OCI-LY3 (cell line): ENCODE measurements at regions not wholly inside any gene's neighbourhood (a gene's known extent, or its start where the extent isn't known, plus 50 kb on each side); places are given as distances from the start of the nearest gene placed in this dataset.
"Not testable (repeated sequence)": the region's sequence is repeated elsewhere in the genome, so short reads cannot be mapped to it uniquely, and the experiment has no call there.

Experiments used
- EZH2phosphoT487 ChIP-seq: fragments of 200-600 bp; shearing (Covaris generic); IDR thresholded peaks from 2 replicates; pipeline ENCODE4 v1.6.1; 2018; ENCODE audit warnings: antibody characterized with exemption, mixed run types, low read depth
- TF ChIP-seq, protein P1 (sequence below): fragments of 200-600, 300-600 bp; sonication (generic); IDR thresholded peaks from 2 replicates; pipeline ENCODE4 v1.5.1; 2014; ENCODE audit warnings: antibody characterized with exemption, low read length, low read depth

- TF ChIP-seq, protein P1, sequence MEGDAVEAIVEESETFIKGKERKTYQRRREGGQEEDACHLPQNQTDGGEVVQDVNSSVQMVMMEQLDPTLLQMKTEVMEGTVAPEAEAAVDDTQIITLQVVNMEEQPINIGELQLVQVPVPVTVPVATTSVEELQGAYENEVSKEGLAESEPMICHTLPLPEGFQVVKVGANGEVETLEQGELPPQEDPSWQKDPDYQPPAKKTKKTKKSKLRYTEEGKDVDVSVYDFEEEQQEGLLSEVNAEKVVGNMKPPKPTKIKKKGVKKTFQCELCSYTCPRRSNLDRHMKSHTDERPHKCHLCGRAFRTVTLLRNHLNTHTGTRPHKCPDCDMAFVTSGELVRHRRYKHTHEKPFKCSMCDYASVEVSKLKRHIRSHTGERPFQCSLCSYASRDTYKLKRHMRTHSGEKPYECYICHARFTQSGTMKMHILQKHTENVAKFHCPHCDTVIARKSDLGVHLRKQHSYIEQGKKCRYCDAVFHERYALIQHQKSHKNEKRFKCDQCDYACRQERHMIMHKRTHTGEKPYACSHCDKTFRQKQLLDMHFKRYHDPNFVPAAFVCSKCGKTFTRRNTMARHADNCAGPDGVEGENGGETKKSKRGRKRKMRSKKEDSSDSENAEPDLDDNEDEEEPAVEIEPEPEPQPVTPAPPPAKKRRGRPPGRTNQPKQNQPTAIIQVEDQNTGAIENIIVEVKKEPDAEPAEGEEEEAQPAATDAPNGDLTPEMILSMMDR, result not testable (repeated sequence)
- not testable (repeated sequence) for TF ChIP-seq EZH2phosphoT487
These were observed 578.9 kb upstream of the CYLC2 start for GRCh38 chr9:102416251-102416650.
